ENCODE measurements at regions not wholly inside any gene's neighbourhood (a gene's known extent, or its start where the extent isn't known, plus 50 kb on each side); places are given as distances from the start of the nearest gene placed in this dataset.

DNA sequence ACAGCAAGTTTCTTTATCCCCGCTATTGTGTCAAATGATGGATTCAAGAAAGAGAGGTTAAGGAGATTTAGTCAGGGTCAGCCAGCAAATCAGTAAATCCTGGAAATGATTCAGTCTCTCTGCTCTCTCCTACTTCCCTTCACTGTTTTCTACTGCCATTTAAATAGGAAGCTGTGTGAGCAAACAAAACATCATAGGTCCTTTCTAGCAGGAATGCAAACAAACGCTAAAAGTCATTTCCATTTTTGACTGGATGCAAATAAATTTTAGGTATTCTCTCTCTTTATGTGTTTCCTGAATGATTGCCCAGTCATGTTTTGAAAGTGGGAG, 299.4 kb upstream of the RORA start:
- H3K27ac Mint-ChIP-seq: peak overlapping the region in 1 of 3 experiments; percentile 90; a peak in 3 of 7 replicates
- no peaks in the 10 kb centered on the region for H3K36me3 Mint-ChIP-seq (ENCODE audit: insufficient read depth in 1 of 3, low read depth in 3 of 3)
- Histone ChIP-seq H3K27me3 (ENCODE audit: insufficient read depth, low read length) (no peaks in the 10 kb centered on the region), H2AFZ (ENCODE audit: low read length) (peak overlapping the region; percentile 3), H3K18ac (ENCODE audit: insufficient read length, low read depth, low read length) (no peak overlapping the region), H3K79me2 (ENCODE audit: insufficient read depth, low read length) (no peaks in the 10 kb centered on the region), H4K8ac (replicated peaks; ENCODE audit: insufficient read length, low read depth, low read length) (no peak overlapping the region), H4K5ac (ENCODE audit: insufficient read length, low read depth, low read length) (no peak overlapping the region), H2BK5ac (ENCODE audit: insufficient read length, low read length) (no peak overlapping the region), H3K23me2 (ENCODE audit: insufficient read length, low read depth, low read length, poor library complexity, severe bottlenecking) (no peaks in the 10 kb centered on the region), H2AK5ac (ENCODE audit: insufficient read length, low read length) (no peak overlapping the region), H2BK20ac (ENCODE audit: low read depth, low read length, poor library complexity, severe bottlenecking) (no peak overlapping the region), H4K91ac (ENCODE audit: insufficient read length, low read depth, low read length) (no peak overlapping the region), H3T11ph (ENCODE audit: low read length) (no peak overlapping the region), H3K4me1 (ENCODE audit: insufficient read depth, low read length) (peaks cover 7% of the 10 kb centered on the region; the same call in 1 of the 2 replicates), H2BK120ac (ENCODE audit: low read depth, low read length, poor library complexity, severe bottlenecking) (no peak overlapping the region), H3K23ac (ENCODE audit: insufficient read length, low read depth, low read length) (no peak overlapping the region), H4K20me1 (ENCODE audit: control insufficient read depth, insufficient read depth, insufficient read length) (no peaks in the 10 kb centered on the region), H2BK12ac (ENCODE audit: insufficient read length, low read depth, low read length) (no peak overlapping the region), H3K4ac (ENCODE audit: low read depth, low read length) (no peak overlapping the region), H3K4me2 (ENCODE audit: insufficient read depth, insufficient read length, low read length) (peak overlapping the region; percentile 14), H3K27ac (ENCODE audit: insufficient read length, low read depth, low read length) (no peak overlapping the region), H3K14ac (ENCODE audit: insufficient read depth, low read length) (no peak overlapping the region), H3K9me3 (ENCODE audit: control insufficient read depth, low read depth, low read length) (no peaks in the 10 kb centered on the region), H2BK15ac (ENCODE audit: low read depth, low read length) (no peak overlapping the region), H3K56ac (ENCODE audit: insufficient read length, low read depth, low read length) (no peak overlapping the region), H3K9ac (ENCODE audit: extremely low read depth, insufficient read length, low read length) (no peak overlapping the region), H3K79me1 (ENCODE audit: insufficient read depth, low read depth, low read length, poor library complexity, severe bottlenecking) (no peaks in the 10 kb centered on the region)
- H3K4me3 Mint-ChIP-seq: no peak overlapping the region
- TF ChIP-seq, protein P1, sequence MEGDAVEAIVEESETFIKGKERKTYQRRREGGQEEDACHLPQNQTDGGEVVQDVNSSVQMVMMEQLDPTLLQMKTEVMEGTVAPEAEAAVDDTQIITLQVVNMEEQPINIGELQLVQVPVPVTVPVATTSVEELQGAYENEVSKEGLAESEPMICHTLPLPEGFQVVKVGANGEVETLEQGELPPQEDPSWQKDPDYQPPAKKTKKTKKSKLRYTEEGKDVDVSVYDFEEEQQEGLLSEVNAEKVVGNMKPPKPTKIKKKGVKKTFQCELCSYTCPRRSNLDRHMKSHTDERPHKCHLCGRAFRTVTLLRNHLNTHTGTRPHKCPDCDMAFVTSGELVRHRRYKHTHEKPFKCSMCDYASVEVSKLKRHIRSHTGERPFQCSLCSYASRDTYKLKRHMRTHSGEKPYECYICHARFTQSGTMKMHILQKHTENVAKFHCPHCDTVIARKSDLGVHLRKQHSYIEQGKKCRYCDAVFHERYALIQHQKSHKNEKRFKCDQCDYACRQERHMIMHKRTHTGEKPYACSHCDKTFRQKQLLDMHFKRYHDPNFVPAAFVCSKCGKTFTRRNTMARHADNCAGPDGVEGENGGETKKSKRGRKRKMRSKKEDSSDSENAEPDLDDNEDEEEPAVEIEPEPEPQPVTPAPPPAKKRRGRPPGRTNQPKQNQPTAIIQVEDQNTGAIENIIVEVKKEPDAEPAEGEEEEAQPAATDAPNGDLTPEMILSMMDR (conservative IDR thresholded peaks at IDR 0.05): no peak
- no CpG with 5 or more reads among the region's 2 CpGs for WGBS (ENCODE audit: extremely low coverage, insufficient read length, low lambda C conversion rate)
- no peak for DNase-seq
- H3K4me1 Mint-ChIP-seq: peaks cover 14 to 18% of the 10 kb centered on the region in 2 experiments
- no peaks in the 10 kb centered on the region; the same call in 1 of the 2 replicates for H3K27me3 Mint-ChIP-seq (ENCODE audit: low read depth)
- H3K9me3 Mint-ChIP-seq: no peaks in the 10 kb centered on the region
